Endothelial cell of umbilical vein (primary cell): ENCODE measurements at regions not wholly inside any gene's neighbourhood (a gene's known extent, or its start where the extent isn't known, plus 50 kb on each side); places are given as distances from the start of the nearest gene placed in this dataset.

Source experiments
- CTCF ChIP-seq, 2 donors: IDR thresholded peaks; 1 replicate in 1 of 2; 2 replicates in 1 of 2; pipeline ENCODE4 v1.5.1; 2011; ENCODE audit warnings: low read length in 2 of 2, mild to moderate bottlenecking in 2 of 2, moderate library complexity in 2 of 2, control low read depth in 1 of 2, inconsistent platforms in 1 of 2, low read depth in 1 of 2; ENCODE audit not compliant: insufficient read depth in 1 of 2; ENCODE audit errors: extremely low read depth in 1 of 2
- EZH2 ChIP-seq: IDR thresholded peaks from 2 replicates; pipeline ENCODE4 v1.6.1; 2012; ENCODE audit warnings: borderline replicate concordance, low read depth, mild to moderate bottlenecking, moderate library complexity, low read length, inconsistent platforms; ENCODE audit not compliant: severe bottlenecking
- MAX ChIP-seq: IDR thresholded peaks from 2 replicates; pipeline ENCODE4 v1.6.1; 2011; ENCODE audit not compliant: insufficient read depth, insufficient read length
- MYC ChIP-seq: IDR thresholded peaks from one replicate; pipeline ENCODE4 v1.6.1; 2011; ENCODE audit warnings: mild to moderate bottlenecking, low read depth, low read length
- POLR2A ChIP-seq: IDR thresholded peaks from 2 replicates; pipeline ENCODE4 v1.6.1; 2012; ENCODE audit warnings: low read depth, mild to moderate bottlenecking, control low read depth, low read length
- POLR2AphosphoS5 ChIP-seq: IDR thresholded peaks from 2 replicates; pipeline ENCODE4 v1.6.1; 2012; ENCODE audit warnings: low read depth, mild to moderate bottlenecking, control low read depth, low read length, moderate library complexity; ENCODE audit not compliant: insufficient read depth

- TF ChIP-seq CTCF (IDR thresholded peaks at IDR 0.05; ENCODE audit: extremely low read depth in 1 of 2, insufficient read depth in 1 of 2, low read depth in 1 of 2, low read length in 2 of 2) (no peak), MYC (no peak), EZH2 (no peak), MAX (no peak), POLR2A (no peak), POLR2AphosphoS5 (no peak)
Observed at GRCh38 chr4:189498457-189498856, 442.2 kb upstream of the FRG1 start.
